ENCODE measurements at regions not wholly inside any gene's neighbourhood (a gene's known extent, or its start where the extent isn't known, plus 50 kb on each side); places are given as distances from the start of the nearest gene placed in this dataset.
"Not testable (repeated sequence)": the region's sequence is repeated elsewhere in the genome, so short reads cannot be mapped to it uniquely, and the experiment has no call there.

DNA sequence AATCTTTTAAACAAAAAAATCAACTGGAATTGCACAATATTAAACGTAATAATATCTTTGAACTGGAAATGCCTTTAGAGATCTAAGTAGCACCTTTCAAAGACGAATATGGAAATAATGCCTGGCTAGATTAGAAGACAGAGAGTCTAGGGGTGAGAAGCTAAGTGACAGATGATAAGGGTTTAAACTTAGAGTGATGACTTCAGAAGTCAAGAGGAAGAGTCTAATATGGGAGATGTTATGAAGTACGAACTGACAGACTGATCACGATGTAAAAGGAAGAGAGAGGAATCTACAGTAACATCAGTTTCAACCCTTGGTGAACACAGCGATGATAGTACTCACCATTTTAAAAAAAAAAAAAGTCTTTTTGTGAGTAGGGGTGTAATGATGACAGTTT, 57.9 kb downstream of the HINT1 start:
- DNase-seq, result no peak

- DNase-seq, result peak; percentile 18
Measured at GRCh38 chr5:131104169-131104808, 60.8 kb downstream of the HINT1 start.

DNA sequence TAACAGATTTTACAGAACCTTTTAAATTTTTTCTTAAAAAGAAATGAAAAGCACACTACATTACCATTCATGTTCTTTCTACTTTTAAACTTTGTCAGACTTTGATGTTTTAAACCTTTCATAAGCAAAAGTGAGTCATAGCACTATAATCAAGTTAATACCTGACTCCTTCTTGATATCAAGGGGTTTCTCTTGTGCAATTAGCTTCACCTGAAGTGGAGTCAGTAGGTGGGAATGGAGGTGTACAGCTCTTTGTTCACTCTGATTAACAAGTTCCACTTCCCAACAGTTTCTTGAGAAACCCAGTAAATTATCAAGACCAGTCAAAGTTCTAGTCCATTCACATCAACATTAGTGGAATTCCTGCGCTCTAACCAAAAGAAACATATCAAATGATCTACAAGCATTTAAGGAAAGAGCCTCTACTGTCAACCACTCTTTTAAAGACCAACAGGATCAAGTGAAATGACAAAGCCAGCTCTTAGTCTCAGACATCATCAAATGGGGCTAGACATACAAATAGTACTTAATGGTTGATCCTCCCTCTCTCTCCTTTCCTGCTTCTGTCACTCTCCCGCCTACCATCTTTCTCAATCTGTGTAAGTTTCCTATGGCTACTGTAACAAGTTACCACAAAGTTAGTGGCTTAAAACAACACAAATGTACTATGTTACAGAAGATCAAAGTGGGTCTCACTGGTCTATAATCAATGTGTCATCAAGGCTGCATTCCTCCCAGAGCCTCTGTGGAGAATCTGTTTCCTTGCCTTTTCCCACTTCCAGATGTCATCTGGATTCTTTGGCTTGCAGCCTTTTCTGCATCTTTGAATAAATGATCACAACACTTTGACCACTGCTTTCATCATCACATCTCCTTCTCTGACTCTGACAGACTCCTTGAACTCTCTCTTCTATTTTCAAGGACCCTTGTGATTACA, 68.0 kb downstream of the HINT1 start:
- peak; percentile 66 for DNase-seq

DNA sequence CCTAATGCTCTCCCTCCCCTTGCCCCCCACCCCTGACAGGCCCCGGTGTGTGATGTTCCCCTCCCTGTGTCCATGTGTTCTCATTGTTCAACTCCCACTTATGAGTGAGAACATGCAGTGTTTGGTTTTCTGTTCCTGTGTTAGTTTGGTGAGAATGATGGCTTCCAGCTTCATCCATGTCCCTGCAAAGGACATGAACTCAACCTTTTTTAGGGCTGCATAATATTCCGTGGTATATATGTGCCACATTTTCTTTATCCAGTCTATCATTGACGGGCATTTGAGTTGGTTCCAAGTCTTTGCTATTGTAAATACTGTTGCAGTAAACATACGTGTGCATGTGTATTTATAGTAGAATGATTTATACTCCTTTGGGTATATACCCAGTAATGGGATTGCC, 69.5 kb downstream of the HINT1 start:
- DNase-seq, result not testable (repeated sequence)

- no peak for DNase-seq
Measured at GRCh38 chr5:131084436-131084835, 80.6 kb downstream of the HINT1 start.

- peak; percentile 47 for DNase-seq
Measured at GRCh38 chr5:131081913-131082488, 83.1 kb downstream of the HINT1 start.

- DNase-seq, result peak; percentile 69
Measured at GRCh38 chr5:131081374-131081773, 83.7 kb downstream of the HINT1 start.

GRCh38 chr5:131079232-131079631, 85.8 kb downstream of the HINT1 start:
- no peak for DNase-seq

- DNase-seq, result no peak
Measured at GRCh38 chr5:131068893-131069643, 96.0 kb downstream of the HINT1 start.

- no peak for DNase-seq
Measured at GRCh38 chr5:131068076-131068475, 97.0 kb downstream of the HINT1 start.

GRCh38 chr5:131067636-131068035, 97.4 kb downstream of the HINT1 start:
- DNase-seq, result no peak

- DNase-seq, result no peak
Measured at GRCh38 chr5:131064669-131065371, 100.2 kb downstream of the HINT1 start.

DNA sequence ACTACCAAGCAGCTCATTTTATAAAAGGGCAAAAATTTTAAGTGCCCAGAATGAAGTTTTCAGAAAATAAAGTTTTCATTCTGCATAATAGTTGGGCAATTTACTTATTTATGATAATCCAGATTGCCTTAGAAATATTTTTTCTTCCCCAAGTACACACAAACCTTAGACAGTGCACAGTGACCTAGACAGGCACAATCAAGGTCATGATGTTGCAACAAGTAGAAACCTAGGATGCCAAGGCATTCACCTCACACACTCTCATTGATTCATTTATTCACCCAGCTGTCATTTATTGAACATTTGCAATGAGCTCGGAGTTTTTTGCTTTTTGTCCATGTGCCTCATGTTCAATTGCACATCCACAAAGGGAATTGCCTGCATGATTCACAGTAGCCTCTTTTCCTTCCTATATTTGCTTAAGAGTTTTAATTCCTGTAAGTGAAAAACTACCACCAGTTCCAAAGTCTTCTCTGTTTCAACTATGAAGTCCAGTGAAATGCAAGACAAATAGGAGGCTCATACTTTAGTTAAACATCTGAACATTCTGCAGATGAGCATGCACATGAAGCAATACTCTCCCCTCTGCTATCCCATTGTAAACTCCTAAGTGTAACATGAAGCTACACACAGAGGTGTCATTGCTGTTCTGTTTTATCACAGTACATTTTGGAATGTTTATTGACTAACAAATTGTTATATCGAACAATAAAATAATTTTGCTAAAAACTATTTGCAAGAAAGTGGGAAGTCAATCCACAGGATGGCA, 122.9 kb downstream of the HINT1 start:
- no peak for DNase-seq

- DNase-seq, result no peak
Measured at GRCh38 chr5:131023498-131023865, 141.6 kb downstream of the HINT1 start.

GRCh38 chr5:131022811-131023497, 142.1 kb downstream of the HINT1 start:
- DNase-seq, result no peak

- no peak for DNase-seq
Measured at GRCh38 chr5:131021646-131022045, 143.4 kb downstream of the HINT1 start.

DNA sequence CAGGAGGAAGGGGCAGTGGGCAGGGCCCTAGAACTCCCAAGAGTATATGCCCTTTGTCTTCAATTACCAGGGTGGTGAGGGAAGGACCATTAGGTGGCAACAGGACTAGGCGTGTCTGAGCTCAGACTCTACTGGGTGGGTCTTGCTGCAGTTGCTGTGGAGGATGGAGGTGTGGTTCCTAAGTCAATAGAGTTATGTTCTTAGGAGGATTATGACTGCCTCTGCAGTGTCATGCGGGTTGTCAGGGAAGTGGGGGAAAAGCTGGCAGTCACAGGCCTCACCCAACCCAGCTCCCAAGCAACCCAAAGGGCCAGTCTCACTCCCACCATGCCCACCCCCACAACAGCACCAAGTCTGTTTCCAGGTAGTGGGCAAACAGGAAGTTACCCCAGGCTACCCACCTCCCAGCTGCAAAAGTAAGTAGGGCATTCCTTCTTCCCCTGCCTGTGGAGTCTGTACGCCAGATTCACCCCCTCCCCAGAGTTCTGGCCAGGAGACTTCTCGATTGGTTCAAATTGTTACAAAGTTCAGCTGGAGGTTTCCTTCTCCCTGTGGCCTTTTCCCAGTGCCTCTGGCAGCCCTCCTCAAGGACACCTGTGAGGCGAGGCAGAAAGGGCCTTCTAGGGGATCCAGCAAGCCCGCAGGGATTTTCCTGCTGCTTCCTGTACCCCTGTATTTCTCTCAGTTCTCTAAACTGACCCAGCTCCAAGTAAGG, 145.3 kb downstream of the HINT1 start:
- DNase-seq, result no peak

- no peak for DNase-seq
Measured at GRCh38 chr5:131019111-131019510, 145.9 kb downstream of the HINT1 start.

- no peak for DNase-seq
Measured at GRCh38 chr5:131008329-131008728, 156.7 kb downstream of the HINT1 start.

DNA sequence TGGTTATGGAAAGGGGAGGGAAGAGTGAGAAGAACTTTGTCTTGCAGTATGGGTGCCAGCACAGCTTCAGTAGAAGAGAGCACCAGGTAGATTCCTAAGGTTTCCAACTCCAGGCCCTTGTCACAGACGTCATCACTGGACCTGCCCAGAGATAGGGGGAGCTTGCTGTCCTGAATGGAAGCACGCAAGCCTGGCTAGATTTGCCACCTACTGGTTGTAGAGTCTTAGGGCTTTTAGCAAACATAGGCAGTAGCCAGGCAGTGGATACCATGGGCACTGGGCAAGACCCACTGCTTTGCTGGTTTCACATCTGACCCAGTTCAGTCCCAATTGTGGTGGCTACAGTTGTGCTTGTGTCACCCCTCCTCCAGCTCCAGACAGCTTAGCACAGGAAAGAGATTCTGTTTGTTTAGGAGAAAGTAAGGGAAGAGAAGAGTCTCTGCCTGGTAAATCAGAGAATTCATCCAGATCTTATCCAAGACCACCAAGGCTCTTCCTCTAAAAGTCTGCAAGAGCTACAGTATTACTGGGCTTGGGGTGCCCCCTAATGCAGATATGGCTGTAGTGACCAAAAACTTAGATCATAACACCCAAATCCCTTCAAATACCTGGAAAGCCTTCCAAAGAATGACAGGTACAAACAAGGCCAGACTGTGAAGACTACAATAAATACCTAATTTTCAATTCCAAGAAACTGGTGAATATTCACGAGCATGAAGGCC, 158.9 kb downstream of the HINT1 start:
- peak; percentile 33 for DNase-seq
